ENCODE measurements at regions not wholly inside any gene's neighbourhood (a gene's known extent, or its start where the extent isn't known, plus 50 kb on each side); places are given as distances from the start of the nearest gene placed in this dataset.
A peak's percentile ranks its signal among the peaks of the same experiment; 100 is the strongest.

DNA sequence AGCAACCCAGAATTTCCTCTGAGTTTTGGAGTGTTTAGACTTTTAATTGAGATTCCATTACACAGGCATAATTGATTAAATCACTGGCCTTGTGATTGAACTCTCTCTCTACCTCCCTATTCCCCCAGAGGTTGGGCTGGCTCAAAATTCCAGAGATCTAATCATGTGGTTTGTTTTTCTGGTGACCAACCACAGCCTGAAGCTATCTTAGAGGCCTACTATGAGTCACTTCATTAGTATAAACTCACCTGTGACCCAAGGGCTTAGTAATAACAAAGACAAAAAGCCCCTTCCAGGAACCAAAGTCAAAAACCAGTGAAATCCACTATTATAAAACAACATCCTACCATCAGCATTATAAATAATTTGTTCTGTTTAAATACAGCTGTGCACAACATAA lies 992.5 kb upstream of the CITED2 start:
- peak overlapping the region; percentile 69 for H3K27ac Mint-ChIP-seq
- no peak overlapping the region for H3K4me3 Mint-ChIP-seq
- H3K4me1 Mint-ChIP-seq (ENCODE audit: low read depth), result peaks cover 44% of the 10 kb centered on the region
- no peaks in the 10 kb centered on the region for H3K27me3 Mint-ChIP-seq (ENCODE audit: insufficient read depth)
- H3K9me3 Mint-ChIP-seq, result peaks cover 33% of the 10 kb centered on the region
- H3K36me3 Mint-ChIP-seq (ENCODE audit: low read depth), result peaks cover 40% of the 10 kb centered on the region
- no peak for TF ChIP-seq CTCF (IDR thresholded peaks at IDR 0.05)
- DNase-seq, result peak; percentile 76

DNA sequence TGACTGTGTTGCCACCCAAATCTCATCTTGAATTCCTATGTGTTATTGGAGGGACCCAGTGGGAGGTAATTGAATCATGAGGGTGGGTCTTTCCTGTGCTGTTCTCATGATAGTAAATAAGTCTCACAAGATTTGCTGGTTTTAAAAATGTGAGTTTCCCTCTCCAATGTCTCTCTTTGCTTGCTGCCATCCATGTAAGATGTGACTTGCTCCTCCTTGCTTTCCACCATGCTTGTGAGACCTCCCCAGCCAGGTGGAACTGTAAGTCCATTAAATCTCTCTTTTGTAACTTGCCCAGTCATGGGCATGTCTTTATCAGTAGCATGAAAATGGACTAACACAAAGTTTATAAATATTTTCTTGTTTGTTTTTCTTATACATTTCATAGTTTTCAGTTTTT lies 990.5 kb upstream of the CITED2 start:
- DNase-seq, result no peak
- Mint-ChIP-seq H3K27ac (peak overlapping the region; percentile 55), H3K4me3 (no peak overlapping the region), H3K36me3 (ENCODE audit: low read depth) (peaks cover 40% of the 10 kb centered on the region), H3K4me1 (ENCODE audit: low read depth) (peaks cover 43% of the 10 kb centered on the region), H3K27me3 (ENCODE audit: insufficient read depth) (no peaks in the 10 kb centered on the region), H3K9me3 (peaks cover 33% of the 10 kb centered on the region)
- no peak for TF ChIP-seq CTCF (IDR thresholded peaks at IDR 0.05)

DNA sequence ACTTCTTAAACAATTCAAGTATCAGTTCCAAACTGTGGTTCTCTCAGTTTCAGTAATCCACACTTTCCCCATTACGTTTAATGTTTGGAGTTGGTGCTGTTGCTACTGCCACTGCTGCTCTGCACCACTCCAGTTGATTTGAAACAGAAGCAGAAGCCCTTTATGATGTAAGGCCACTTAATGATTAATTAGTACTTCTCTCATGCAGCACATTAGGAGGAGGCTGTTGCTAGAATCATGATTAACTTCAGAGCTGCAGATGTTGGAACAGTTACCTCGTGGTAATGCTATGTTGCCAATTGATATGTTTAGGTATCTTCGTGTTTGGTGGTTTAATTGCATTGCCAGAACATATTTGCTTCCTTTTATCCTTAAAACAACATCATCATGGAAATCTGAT lies 986.2 kb upstream of the CITED2 start:
- H3K27me3 Mint-ChIP-seq (ENCODE audit: insufficient read depth), result no peaks in the 10 kb centered on the region; the same call in 1 of the 2 replicates
- H3K9me3 Mint-ChIP-seq, result peaks cover 29% of the 10 kb centered on the region
- H3K36me3 Mint-ChIP-seq (ENCODE audit: low read depth), result peaks cover 29% of the 10 kb centered on the region
- peak overlapping the region; percentile 41; the same call in 1 of the 2 replicates for H3K27ac Mint-ChIP-seq
- no peak for DNase-seq
- no peak for TF ChIP-seq CTCF (IDR thresholded peaks at IDR 0.05)
- H3K4me3 Mint-ChIP-seq, result no peak overlapping the region
- peaks cover 25% of the 10 kb centered on the region for H3K4me1 Mint-ChIP-seq (ENCODE audit: low read depth)

DNA sequence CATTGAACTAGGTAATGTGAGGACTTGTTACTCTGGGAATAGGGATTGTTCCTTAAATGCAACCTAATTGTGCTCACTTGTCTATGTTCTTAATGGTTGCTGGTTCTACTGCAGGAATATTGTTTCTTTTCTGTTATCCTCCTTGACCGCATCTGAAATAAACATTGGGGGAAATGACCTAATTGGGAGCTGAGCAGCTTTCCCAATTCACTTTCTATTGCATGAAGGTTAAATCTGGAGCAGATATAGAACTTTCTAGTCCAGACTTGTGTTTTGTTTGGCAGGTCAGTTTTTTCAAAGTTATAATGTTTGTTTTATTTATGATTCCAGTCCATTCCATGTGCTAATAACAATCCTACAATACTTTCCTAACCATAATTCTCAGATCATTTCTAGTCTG lies 981.0 kb upstream of the CITED2 start:
- H3K9me3 Mint-ChIP-seq, result no peaks in the 10 kb centered on the region
- peaks cover 19% of the 10 kb centered on the region for H3K36me3 Mint-ChIP-seq (ENCODE audit: low read depth)
- no peak overlapping the region for H3K27ac Mint-ChIP-seq
- no peak for TF ChIP-seq CTCF (IDR thresholded peaks at IDR 0.05)
- H3K4me1 Mint-ChIP-seq (ENCODE audit: low read depth), result peaks cover 39% of the 10 kb centered on the region
- no peak for DNase-seq
- no peak overlapping the region for H3K4me3 Mint-ChIP-seq
- no peaks in the 10 kb centered on the region; the same call in none of the 2 replicates for H3K27me3 Mint-ChIP-seq (ENCODE audit: insufficient read depth)

DNA sequence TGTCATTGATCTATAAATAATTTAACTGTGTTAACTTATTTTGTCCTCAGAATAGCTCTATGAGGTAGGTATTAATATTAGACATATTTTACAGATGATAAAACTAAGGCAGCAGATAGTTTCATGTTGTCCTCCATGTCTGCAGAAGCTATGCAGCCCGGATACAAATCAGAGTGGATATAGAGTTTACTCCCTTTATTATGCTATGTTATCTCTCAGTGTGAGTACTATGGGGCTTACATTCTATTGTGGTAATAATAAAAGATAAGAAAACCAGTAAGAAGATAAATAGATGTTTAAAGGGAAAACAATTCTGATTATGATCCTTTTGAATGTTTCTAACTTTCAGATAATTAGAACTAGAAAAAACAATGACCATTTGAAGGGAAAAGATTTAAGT lies 979.8 kb upstream of the CITED2 start:
- Mint-ChIP-seq H3K27me3 (ENCODE audit: insufficient read depth) (no peaks in the 10 kb centered on the region; the same call in none of the 2 replicates), H3K9me3 (no peaks in the 10 kb centered on the region), H3K4me1 (ENCODE audit: low read depth) (peaks cover 45% of the 10 kb centered on the region), H3K36me3 (ENCODE audit: low read depth) (peaks cover 25% of the 10 kb centered on the region), H3K27ac (no peak overlapping the region), H3K4me3 (no peak overlapping the region)
- no peak for DNase-seq
- TF ChIP-seq CTCF (IDR thresholded peaks at IDR 0.05), result no peak

GRCh38 chr6:140353536-140353935 lies 979.1 kb upstream of the CITED2 start:
- no peak for DNase-seq
- Mint-ChIP-seq H3K9me3 (no peaks in the 10 kb centered on the region), H3K27ac (peak overlapping the region; percentile 27; the same call in 1 of the 2 replicates), H3K4me3 (no peak overlapping the region), H3K4me1 (ENCODE audit: low read depth) (peaks cover 48% of the 10 kb centered on the region), H3K27me3 (ENCODE audit: insufficient read depth) (no peaks in the 10 kb centered on the region; the same call in none of the 2 replicates), H3K36me3 (ENCODE audit: low read depth) (peaks cover 29% of the 10 kb centered on the region)
- no peak for TF ChIP-seq CTCF (IDR thresholded peaks at IDR 0.05)

All from HFFc6 (cell line).